ENCODE measurements at regions not wholly inside any gene's neighbourhood (a gene's known extent, or its start where the extent isn't known, plus 50 kb on each side); places are given as distances from the start of the nearest gene placed in this dataset.
"Not testable (repeated sequence)": the region's sequence is repeated elsewhere in the genome, so short reads cannot be mapped to it uniquely, and the experiment has no call there.

DNA sequence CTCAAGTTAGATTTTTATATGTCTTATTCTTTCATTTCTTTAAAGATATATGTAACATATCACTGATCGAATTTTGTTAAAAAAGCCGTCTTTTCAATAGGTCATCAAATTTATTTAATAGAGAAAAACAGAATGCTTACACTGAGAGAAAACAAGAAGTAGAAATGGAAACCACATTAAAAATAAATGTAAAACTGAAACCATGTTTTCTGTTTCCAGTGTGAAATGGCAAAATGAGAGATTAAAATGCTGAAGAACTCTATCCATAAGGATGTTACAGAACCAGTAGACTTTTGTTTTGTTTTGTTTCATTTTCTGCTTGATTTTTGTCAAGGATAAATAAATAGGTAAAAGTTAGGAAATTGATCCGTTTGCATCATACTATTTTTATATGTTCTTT is 210.1 kb downstream of the PRDM9 start:
- Histone ChIP-seq H3K4me3 (no peak overlapping the region), H3K27ac (no peak overlapping the region)

DNA sequence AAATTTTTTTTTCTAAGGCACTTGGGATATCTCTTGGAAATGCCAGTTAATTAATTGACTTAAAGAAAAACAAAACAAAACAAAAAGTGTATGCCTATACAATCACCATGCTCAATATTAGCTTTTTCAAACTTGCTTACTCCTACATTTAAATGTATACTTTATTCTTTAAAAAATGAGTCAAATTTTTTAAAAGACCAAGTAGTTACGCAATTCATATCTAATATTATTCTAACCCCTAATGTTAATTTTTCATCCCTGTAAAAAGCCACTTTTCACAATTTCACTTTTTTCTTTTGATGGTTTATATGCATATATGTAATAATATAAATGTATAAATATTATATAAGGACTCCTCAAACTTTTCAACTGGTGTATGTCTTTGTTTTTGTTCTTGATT is 211.2 kb downstream of the PRDM9 start:
- H3K4me3 ChIP-seq = no peak overlapping the region
- H3K27ac ChIP-seq = no peak overlapping the region

DNA sequence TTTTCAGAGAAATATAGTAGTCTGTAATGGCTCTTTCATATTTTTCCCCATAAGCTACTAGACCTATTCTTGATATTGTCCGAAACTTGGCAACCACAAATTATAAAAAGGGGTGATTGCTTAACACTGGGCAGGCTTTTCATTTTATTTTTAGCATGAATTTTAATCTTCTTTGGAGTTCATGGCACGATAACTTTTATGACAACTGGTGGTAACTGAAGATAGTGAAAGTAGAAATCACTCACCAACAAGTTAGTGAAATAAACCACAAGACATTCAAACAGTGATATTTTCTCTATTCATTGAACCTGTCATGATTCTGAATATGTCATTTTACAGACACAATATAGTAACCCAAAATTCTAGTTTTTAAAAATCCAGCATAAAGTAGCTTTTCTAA is 213.9 kb downstream of the PRDM9 start:
- Histone ChIP-seq H3K4me3 (no peak overlapping the region), H3K27ac (no peak overlapping the region)

DNA sequence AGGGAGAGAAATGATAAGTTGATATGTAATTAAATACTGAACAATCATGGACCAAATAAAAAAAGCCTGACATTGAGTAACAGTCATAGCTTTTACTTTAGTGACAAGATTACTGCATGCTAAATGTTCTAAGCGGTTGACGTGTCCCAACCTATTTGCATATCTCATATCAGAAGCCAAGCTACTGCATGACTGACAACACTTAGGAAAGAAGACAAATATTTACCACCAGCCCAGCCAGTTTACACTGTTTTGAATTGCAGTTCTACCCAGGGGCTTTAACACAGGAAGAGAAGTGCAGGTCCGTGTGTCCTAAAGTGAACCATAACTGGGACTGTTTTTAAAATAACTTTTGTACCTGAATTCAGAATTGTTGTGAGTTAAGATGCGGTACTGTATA is 219.9 kb downstream of the PRDM9 start:
- H3K4me3 ChIP-seq = no peak overlapping the region
- H3K27ac ChIP-seq = no peak overlapping the region

DNA sequence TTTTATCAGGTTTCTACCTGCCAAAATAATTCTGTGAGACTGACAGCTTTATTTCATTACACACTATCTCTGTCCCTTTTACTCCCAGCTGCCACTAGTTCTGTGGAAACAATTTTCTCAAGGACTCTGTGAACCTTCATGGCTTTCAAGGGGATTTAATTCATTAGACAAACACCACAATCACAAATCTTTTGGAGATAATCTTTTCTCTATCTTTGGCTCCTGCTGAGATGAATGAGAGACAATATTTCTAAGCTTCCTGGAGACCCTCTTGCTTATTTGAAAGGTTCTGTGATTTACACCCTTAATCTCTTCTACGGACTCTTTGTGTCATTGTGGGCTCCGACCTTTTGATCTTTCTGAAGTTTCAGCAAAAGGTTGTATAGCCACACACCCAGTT is 222.6 kb downstream of the PRDM9 start:
- H3K4me3 ChIP-seq = no peak overlapping the region
- no peak overlapping the region for H3K27ac ChIP-seq

DNA sequence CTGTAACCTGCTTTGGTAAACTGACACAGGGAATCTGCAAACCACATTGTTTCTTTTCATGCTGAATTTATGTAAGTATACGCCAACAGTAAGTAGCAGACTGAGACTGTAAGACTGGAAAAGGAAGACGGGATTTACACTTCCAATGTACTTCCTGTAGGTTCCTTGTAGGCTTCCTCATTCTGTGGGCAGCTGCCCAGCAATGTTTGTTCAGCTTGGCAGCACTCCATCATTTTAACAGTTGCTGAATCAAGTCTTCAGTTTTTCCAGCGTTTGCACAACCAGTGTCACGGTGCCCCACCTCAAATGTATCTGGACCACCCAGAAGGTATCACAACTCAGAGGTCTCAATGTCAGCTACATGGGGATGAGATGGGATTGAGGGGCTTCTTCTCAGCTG is 232.6 kb downstream of the PRDM9 start:
- no peak overlapping the region for H3K27ac ChIP-seq
- no peak overlapping the region for H3K4me3 ChIP-seq

DNA sequence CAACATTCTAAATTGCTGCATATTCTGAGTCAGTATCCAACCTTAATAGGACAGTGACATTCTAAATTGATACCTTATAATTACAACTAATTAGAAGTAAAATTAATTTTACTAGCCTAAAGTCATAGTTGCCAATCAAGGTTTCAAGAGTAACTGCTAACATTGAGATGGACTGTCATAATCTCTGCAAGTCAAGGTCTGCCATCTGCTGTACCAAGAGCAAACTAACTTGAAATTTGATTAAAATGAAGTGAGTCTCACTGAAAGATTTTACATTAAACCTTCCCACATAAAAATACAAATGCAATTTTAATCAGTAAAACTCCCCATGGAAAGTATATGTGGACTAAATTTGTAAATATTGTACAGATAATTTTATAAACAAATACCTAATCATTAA is 235.3 kb downstream of the PRDM9 start:
- H3K4me3 ChIP-seq = no peak overlapping the region

DNA sequence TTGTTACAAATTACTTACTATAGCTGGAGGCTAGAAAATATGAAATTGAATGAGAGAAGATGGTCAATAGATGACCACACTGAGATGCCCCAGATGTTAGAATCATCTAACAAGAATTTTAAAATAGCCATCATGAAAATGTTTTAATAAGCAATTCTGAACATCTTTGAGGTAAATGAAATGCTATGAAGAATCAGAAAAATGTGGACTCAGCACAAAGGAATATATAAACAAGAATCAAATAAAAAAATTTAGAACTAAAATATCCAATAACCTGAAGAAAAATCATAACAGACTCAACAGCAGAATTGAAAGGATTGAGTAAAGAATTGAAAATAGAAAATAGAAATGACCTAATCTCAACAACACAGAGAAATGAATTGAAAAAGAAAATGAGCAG is 248.5 kb downstream of the PRDM9 start:
- no peak overlapping the region for H3K4me3 ChIP-seq

More for the DNA sequence above, 235.3 kb downstream of the PRDM9 start:
- H3K27ac ChIP-seq = no peak overlapping the region

DNA sequence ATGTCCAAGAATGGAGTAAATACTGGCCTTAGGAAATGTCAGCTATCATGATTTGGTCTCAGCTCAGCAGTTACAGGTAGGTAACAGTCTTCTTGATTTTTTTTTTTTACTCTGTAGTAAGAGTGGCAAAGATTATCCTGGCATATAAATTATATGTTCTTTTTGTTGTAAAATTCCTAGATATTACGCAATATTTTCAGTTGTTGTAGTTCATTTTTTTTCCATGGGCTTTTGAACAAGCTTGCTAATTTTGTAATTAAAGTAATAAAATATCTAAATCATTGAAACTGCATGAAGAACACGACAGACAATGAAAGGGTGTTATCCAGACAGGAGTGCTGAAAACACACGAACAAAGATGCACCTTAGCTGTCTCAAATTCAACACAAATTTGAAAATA is 249.4 kb downstream of the PRDM9 start:
- no peak overlapping the region for H3K4me3 ChIP-seq

More for the DNA sequence above, 248.5 kb downstream of the PRDM9 start:
- no peak overlapping the region for H3K27ac ChIP-seq

DNA sequence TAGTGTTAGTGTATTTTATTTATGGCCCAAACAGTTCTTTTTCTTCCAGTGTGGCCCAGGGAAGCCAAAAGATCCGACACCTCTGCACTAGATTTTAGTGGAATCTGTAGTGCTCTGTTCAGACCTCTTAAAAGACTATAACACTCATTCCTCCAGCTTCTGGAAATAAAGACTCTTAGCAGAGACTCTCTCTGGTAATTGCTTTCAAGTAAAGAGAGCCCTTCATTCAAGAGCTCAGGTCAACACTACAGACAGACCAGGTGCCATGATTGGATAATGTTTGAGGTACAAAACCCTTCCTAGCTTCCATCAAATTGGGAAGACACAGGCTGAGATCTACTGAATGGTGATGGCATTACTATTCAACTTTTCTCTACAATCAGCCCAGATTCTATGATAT is 255.8 kb downstream of the PRDM9 start:
- no peak overlapping the region for H3K4me3 ChIP-seq
- H3K27ac ChIP-seq = no peak overlapping the region

More for the DNA sequence above, 249.4 kb downstream of the PRDM9 start:
- H3K27ac ChIP-seq = no peak overlapping the region

DNA sequence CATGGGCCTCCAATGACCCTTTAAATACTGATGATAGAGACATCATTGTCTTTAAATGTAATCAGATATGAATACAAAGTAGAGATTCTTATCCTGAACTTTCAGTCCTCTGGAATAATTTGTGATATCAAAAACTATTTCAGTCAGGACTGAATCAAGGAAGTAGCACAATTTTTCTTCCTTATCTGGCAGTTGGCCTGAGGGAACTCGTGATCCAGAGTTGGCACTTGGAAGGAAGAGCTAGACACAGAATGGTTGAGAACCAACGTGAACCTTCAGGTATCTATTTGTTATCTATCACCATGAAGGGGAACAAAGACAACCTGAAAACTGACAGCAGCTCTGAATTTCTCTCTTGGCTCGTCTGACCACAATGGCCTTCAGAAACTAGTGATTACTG is 269.3 kb downstream of the PRDM9 start:
- H3K27ac ChIP-seq = no peak overlapping the region
- no peak overlapping the region for H3K4me3 ChIP-seq

DNA sequence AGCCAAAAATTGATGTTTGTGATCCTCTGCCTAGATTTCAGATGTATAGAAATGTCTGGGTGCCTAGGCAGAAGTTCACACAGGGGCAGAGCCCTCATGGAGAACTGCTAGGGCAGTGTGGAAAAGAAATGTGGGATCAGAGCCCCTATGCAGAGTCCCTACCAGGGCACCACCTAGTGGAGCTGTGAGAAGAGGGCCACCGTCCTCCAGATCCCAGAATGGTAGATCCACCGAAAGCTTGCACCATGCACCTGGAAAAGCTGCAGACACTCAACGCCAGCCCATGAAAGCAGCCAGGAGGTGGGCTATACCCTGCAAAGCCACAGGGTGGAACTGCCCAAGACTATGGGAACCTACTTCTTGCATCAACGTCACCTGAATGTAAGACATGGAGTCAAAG is 292.9 kb downstream of the PRDM9 start:
- not testable (repeated sequence) for H3K4me3 ChIP-seq, H3K27ac ChIP-seq

DNA sequence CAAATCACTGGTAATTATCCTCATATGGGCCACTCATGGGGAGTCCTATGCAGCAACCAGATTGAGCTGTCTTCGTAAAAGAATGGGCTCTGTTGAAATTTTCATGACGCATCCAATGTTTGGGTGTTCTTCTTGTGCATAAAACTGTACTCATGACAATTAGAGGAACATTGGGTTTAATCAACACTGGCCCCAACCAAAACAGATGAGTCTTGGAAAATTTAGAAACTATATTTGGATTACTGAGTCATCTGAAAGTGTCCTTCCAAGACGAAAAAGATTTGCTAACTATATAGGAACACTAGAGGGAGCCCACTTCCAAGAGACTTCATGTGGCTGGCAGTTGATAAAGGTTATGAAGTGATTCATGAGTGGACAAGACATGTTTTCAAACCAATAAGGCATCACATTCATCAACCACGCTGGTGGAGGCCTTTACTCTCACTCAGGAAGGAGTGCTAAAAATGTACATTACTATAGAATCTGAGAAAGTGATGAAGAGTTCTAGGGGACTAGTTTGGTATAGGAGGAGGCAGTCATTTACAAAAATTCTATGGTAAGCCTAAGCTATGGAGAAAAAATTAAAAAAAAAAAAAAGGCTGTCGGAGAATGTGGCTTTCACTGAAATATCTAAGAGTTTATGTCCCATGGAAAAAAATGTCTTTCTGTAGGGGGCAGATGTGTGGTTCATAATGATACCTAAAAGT is 313.5 kb downstream of the PRDM9 start:
- no peak overlapping the region for H3K4me3 ChIP-seq
- no peak overlapping the region for H3K27ac ChIP-seq

DNA sequence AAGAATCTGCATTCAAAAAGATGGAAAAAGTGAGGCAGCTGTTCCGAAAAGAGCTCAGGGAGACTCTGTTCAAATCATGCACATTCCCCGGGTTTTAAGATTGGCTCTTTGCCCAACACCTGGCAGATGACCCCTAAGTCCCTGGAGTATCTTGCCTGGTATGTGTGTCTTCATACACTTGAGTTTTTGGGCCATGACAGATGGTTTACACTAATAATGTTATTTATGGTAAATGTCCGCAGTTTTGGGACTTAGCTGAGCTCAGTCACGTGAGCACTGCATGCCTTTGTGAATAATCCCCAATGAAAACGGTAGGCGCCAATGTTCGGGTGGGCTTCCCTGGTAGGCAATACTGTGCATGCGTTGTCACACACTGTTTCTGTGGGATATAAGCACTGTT is 316.1 kb downstream of the PRDM9 start:
- H3K27ac ChIP-seq = no peak overlapping the region
- no peak overlapping the region for H3K4me3 ChIP-seq

DNA sequence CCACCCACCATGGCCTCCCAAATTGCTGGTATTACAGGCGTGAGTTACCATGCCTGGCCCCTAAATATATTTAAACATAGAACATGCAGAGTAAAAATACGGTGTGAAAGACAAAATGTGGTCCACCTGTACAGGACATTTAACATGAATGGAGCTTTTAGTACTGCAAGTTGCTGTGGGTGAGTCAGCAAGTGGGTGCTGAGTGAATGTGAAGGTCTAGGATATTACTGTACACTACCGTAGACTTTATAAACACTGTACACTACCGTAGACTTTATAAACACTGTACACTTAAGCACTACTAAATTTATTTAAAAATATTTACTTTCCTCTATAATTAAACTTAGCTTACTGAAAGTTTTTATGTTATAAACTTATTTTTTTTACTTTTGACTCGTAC is 317.8 kb downstream of the PRDM9 start:
- no peak overlapping the region for H3K4me3 ChIP-seq
- H3K27ac ChIP-seq = no peak overlapping the region

DNA sequence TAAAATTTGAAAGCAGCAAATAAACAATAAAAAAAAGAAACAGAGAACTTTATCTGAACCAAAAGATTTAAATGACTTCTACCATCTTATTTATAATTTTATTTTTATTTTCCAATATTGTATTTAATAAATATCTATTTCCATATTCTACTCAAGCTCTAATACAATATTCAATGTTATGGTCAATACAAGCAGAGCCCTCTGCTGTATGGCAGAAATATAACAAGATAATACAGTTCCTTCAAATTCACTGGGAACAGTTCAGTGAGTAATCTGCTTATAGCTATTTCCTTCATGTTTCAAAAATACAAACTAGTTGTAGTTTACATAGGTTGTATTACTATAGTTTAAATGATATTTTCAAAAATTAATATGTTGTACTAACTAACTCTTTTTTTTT is 332.7 kb downstream of the PRDM9 start:
- Histone ChIP-seq H3K4me3 (no peak overlapping the region), H3K27ac (no peak overlapping the region)

DNA sequence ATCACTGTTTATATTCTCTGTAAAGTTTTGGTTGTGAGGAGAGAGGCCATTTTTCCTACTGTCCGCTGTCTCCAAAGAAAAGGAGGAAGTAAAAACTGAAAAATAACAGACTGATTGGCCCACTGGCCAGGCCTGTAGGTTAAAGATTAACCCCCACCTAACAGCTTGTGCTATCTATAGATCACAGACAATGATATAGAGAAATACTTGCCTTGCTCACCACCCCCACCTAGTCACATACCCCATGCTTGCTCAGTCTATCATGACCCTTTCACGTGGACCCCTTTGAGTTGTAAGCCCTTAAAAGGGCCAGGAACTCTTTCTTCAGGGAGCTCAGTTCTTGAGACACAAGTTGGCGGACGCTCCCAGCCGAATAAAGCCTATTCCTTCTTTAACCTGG is 357.4 kb downstream of the PRDM9 start:
- no peak overlapping the region for H3K27ac ChIP-seq
- H3K4me3 ChIP-seq = no peak overlapping the region

DNA sequence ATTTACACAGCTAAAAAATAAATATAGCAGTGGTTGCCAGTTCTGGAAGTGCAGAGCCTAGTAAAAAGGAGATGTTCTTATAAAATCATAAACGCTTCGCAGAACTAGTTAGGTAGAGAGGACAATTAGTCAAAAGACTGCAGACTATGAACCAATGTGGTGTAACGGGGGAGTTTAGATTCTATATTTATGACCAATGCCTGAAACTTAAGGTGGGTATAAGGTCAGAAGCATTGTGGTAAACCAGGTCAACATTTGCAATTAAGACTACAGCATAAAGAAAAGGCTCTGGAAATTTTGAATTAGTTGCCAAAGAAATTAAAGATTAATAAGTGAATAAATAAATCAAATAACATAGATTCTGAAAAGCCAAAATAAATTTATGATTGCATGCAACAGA is 370.4 kb downstream of the PRDM9 start:
- no peak overlapping the region for H3K4me3 ChIP-seq

DNA sequence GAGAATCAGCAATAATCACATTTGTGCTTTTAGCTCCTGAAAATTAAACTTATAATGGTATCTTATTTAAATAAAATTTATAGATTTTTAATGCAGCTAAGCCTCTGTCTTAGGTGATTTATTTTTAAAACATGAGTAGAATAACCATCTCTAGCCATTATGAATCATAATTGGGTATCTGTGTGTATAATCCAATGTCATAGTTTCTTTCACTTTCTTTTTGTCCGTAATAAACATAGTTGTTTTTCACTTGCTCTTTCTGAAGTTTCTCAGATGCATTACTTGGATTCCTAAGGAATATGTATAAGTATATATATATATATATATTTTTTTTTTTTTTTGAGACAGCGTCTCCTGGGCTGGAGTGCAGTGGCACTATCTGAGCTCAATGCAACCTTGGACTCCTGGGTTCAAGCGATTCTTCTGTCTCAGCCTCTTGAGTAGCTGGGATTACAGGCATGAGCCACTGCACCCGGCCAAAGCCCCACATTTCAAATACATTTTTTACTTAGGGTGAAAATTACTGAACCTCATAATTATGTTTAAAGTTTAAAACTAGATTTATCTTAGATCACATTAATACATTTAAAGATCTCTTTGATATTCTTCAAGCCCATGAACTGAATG is 377.1 kb downstream of the PRDM9 start:
- Histone ChIP-seq H3K27ac (no peak overlapping the region), H3K4me3 (no peak overlapping the region)

More for the DNA sequence above, 370.4 kb downstream of the PRDM9 start:
- no peak overlapping the region for H3K27ac ChIP-seq

DNA sequence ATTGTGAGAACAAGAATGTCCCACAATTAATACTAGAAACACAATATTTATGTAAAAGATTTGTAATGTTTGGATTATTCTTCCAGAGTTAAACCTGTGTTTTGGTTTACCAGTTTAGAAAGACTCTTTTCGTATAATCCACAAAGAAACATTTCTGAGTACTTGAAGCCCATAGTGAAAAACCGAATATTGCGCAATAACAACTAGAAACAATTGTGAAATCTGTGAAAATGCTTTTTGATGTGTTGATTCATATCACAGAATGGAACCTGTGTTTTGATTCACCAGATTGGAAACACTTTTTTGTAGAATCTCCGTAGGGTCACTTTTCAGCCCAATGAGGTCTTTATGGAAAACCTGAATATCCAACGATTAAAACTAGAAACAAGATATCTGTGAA is 386.2 kb downstream of the PRDM9 start:
- Histone ChIP-seq H3K27ac (no peak overlapping the region), H3K4me3 (no peak overlapping the region)

DNA sequence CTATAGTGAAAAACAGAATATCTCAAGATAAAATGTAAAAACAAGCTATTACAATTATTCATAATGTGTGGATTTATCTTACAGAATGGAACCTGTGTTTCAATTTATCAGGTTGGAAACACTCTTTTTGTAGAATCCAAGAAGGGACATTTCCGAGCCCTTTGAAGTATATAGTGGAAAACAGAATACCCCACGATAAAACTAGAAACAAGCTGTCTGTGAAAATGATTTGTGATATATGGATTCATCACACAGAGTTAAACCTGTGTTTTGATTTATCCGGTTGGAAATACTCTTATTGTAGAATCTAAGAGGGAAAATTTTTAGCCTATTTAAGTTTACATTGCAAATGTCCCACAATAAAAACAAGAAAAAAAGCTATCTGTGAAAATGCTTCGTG is 388.2 kb downstream of the PRDM9 start:
- no peak overlapping the region for H3K27ac ChIP-seq
- no peak overlapping the region for H3K4me3 ChIP-seq

DNA sequence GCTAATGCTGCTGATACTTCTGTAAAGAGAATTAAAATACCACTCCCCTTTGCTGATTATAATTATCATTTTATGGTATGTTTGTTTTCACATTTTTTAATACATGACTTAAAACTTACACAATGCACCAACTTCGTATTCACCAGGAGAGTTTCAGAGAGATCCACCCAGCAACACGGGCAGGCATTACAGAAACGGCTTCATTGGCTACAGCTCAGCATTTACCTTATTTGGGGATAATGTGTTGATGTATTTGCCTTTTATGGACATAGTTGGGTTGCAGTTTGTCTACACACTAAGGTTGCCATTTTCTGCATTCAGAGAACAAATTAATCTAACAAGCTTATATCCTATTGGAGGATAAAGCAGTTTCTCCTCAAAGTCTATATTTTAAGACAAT is 423.6 kb downstream of the PRDM9 start:
- H3K27ac ChIP-seq = no peak overlapping the region

More for the DNA sequence above, 423.6 kb downstream of the PRDM9 start:
- H3K4me3 ChIP-seq = no peak overlapping the region

Data from skin epidermis (tissue), 12 donors.